Liver (tissue), 8 donors: ENCODE measurements at regions not wholly inside any gene's neighbourhood (a gene's known extent, or its start where the extent isn't known, plus 50 kb on each side); places are given as distances from the start of the nearest gene placed in this dataset.

Source experiments
- DNase-seq: peaks from one replicate; pipeline ENCODE4 v3.0.0-alpha.2; 2017; ENCODE audit warnings: low spot score
- H3K27ac ChIP-seq, 2 donors: one replicate each; pipeline ENCODE4 v1.7.0; 2013; ENCODE audit warnings: inconsistent platforms in 2 of 2, low read length in 2 of 2, control low read depth in 1 of 2, low read depth in 1 of 2, mild to moderate bottlenecking in 1 of 2
- H3K27me3 ChIP-seq, 4 donors: one replicate each; pipeline versions ENCODE4 v1.6.1 to v1.7.0; 2013; ENCODE audit warnings: low read length in 3 of 4, inconsistent platforms in 1 of 4, mild to moderate bottlenecking in 1 of 4, moderate library complexity in 1 of 4; ENCODE audit not compliant: control insufficient read depth in 4 of 4, insufficient read depth in 4 of 4
- H3K36me3 ChIP-seq, 4 donors: one replicate each; pipeline versions ENCODE4 v1.6.1 to v1.7.0; 2013; ENCODE audit warnings: low read length in 3 of 4, mild to moderate bottlenecking in 3 of 4, low read depth in 1 of 4, moderate library complexity in 1 of 4; ENCODE audit not compliant: control insufficient read depth in 4 of 4, insufficient read depth in 3 of 4
- H3K4me1 ChIP-seq, 4 donors: one replicate each; pipeline versions ENCODE4 v1.6.1 to v1.7.0; 2013; ENCODE audit warnings: low read length in 3 of 4, mild to moderate bottlenecking in 3 of 4, moderate library complexity in 1 of 4; ENCODE audit not compliant: control insufficient read depth in 4 of 4, insufficient read depth in 4 of 4
- H3K4me3 ChIP-seq, 3 donors: one replicate each; pipeline versions ENCODE4 v1.6.1 to v1.7.0; 2013; ENCODE audit warnings: low read length in 3 of 3, control low read depth in 1 of 3, low read depth in 1 of 3, mild to moderate bottlenecking in 1 of 3
- H3K9ac ChIP-seq, 2 donors: one replicate each; pipeline ENCODE4 v1.7.0; 2013; ENCODE audit warnings: low read length in 2 of 2, mild to moderate bottlenecking in 2 of 2, moderate library complexity in 2 of 2, control low read depth in 1 of 2, low read depth in 1 of 2
- H3K9me3 ChIP-seq, 4 donors: one replicate each; pipeline versions ENCODE4 v1.6.1 to v1.7.0; 2013; ENCODE audit warnings: low read length in 3 of 4; ENCODE audit not compliant: control insufficient read depth in 4 of 4
- EGR1 ChIP-seq, 2 donors: IDR thresholded peaks; 2 replicates each; pipeline ENCODE4 v1.6.1; 2016 to 2018; ENCODE audit warnings: antibody characterized with exemption in 2 of 2, low read depth in 2 of 2
- FOXA1 ChIP-seq: IDR thresholded peaks from 2 replicates; pipeline ENCODE4 v1.6.1; 2016; ENCODE audit warnings: antibody characterized with exemption
- FOXA2 ChIP-seq: IDR thresholded peaks from 2 replicates; pipeline ENCODE4 v1.6.1; 2016; ENCODE audit warnings: antibody characterized with exemption
- GABPA ChIP-seq, 2 donors: IDR thresholded peaks in 1 of 2; conservative IDR thresholded peaks in 1 of 2; 2 replicates each; pipeline ENCODE4 v1.6.1; 2016; ENCODE audit warnings: antibody characterized with exemption in 2 of 2, mild to moderate bottlenecking in 1 of 2, moderate library complexity in 1 of 2
- HNF4A ChIP-seq, 2 donors: conservative IDR thresholded peaks; 2 replicates each; pipeline ENCODE4 v1.6.1; 2016; ENCODE audit warnings: antibody characterized with exemption in 2 of 2, mild to moderate bottlenecking in 2 of 2
- HNF4G ChIP-seq: IDR thresholded peaks from 2 replicates; pipeline ENCODE4 v1.6.1; 2016; ENCODE audit warnings: antibody characterized with exemption
- JUND ChIP-seq, 2 donors: IDR thresholded peaks; 2 replicates each; pipeline ENCODE4 v1.6.1; 2016; ENCODE audit warnings: antibody characterized with exemption in 2 of 2
- MAX ChIP-seq: IDR thresholded peaks from 2 replicates; pipeline ENCODE4 v1.6.1; 2016; ENCODE audit warnings: antibody characterized with exemption
- NR2F2 ChIP-seq: IDR thresholded peaks from 2 replicates; pipeline ENCODE4 v1.6.1; 2016; ENCODE audit warnings: antibody characterized with exemption
- RAD21 ChIP-seq, 2 donors: IDR thresholded peaks; 2 replicates each; pipeline ENCODE4 v1.6.1; 2016; ENCODE audit warnings: antibody characterized with exemption in 2 of 2, mild to moderate bottlenecking in 2 of 2
- REST ChIP-seq: IDR thresholded peaks from 2 replicates; pipeline ENCODE4 v1.6.1; 2016; ENCODE audit warnings: antibody characterized with exemption, mild to moderate bottlenecking
- RXRA ChIP-seq, 2 donors: IDR thresholded peaks; 2 replicates each; pipeline ENCODE4 v1.6.1; 2017 to 2018; ENCODE audit warnings: antibody characterized with exemption in 2 of 2, mild to moderate bottlenecking in 1 of 2
- SP1 ChIP-seq: IDR thresholded peaks from 2 replicates; pipeline ENCODE4 v1.6.1; 2018; ENCODE audit warnings: antibody characterized with exemption, mild to moderate bottlenecking
- TAF1 ChIP-seq: conservative IDR thresholded peaks from 2 replicates; pipeline ENCODE4 v1.6.1; 2016; ENCODE audit warnings: antibody characterized with exemption, mild to moderate bottlenecking
- YY1 ChIP-seq: IDR thresholded peaks from 2 replicates; pipeline ENCODE4 v1.6.1; 2016; ENCODE audit warnings: antibody characterized with exemption, mild to moderate bottlenecking
- WGBS: extraction: QIAGEN DNeasy Blood & Tissue Kit; methylation state at CpG from one replicate; pipeline ENCODE4 v1.1.7; 2013; 5-methylcytosine and 5-hydroxymethylcytosine counted together
- TF ChIP-seq, protein P1 (sequence below): fragments of 150-350 bp; IDR thresholded peaks from 2 replicates; pipeline ENCODE4 v1.5.1; 2017; ENCODE audit warnings: improper control_type of control experiment, low read depth, low read length; ENCODE audit not compliant: missing input control
- TF ChIP-seq, protein P2 (sequence below): IDR thresholded peaks from 2 replicates; pipeline ENCODE4 v1.6.1; 2016; ENCODE audit warnings: antibody characterized with exemption
- TF ChIP-seq, protein P3 (sequence below): IDR thresholded peaks from 2 replicates; pipeline ENCODE4 v1.6.1; 2016; ENCODE audit warnings: antibody characterized with exemption
- donor health status: healthy.
- donor health status: healthy.
- donor health status: healthy.
- donor health status: healthy.
- donor health status: healthy.

DNA sequence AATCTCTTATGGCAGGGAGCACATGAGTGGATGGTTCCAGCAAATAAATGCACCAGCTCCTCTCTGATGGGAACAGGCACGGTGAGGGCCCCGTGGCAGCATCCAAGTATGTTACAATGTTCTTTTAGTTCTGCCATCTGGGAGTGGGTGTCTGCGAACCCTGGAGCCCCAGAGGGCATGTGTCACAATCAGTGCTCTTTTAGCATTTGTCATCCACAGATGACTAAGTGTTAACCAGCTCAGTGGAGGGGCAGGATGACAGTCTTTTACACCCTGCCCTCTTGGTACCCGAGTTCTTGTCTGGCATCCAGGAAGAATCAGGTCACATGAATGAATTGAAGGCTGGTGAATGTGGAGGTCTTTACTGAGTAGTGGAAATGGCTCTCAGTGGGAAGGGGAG is 560.4 kb upstream of the FLRT2 start:
- H3K9me3 ChIP-seq = no peaks in the 10 kb centered on the region
- DNase-seq = no peak
- H3K4me3 ChIP-seq = no peak overlapping the region
- H3K36me3 ChIP-seq = no peaks in the 10 kb centered on the region
- H3K27ac ChIP-seq = no peak overlapping the region
- no peak overlapping the region for H3K9ac ChIP-seq
- TF ChIP-seq YY1 = no peak
- TF ChIP-seq, protein P1, sequence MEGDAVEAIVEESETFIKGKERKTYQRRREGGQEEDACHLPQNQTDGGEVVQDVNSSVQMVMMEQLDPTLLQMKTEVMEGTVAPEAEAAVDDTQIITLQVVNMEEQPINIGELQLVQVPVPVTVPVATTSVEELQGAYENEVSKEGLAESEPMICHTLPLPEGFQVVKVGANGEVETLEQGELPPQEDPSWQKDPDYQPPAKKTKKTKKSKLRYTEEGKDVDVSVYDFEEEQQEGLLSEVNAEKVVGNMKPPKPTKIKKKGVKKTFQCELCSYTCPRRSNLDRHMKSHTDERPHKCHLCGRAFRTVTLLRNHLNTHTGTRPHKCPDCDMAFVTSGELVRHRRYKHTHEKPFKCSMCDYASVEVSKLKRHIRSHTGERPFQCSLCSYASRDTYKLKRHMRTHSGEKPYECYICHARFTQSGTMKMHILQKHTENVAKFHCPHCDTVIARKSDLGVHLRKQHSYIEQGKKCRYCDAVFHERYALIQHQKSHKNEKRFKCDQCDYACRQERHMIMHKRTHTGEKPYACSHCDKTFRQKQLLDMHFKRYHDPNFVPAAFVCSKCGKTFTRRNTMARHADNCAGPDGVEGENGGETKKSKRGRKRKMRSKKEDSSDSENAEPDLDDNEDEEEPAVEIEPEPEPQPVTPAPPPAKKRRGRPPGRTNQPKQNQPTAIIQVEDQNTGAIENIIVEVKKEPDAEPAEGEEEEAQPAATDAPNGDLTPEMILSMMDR = no peak
- TF ChIP-seq HNF4G = no peak
- TF ChIP-seq REST = no peak
- no peak for TF ChIP-seq RXRA (IDR thresholded peaks at IDR 0.05)
- TF ChIP-seq NR2F2 = no peak
- TF ChIP-seq, protein P2, sequence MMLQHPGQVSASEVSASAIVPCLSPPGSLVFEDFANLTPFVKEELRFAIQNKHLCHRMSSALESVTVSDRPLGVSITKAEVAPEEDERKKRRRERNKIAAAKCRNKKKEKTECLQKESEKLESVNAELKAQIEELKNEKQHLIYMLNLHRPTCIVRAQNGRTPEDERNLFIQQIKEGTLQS = no peak
- no peak for TF ChIP-seq JUND (IDR thresholded peaks at IDR 0.05)
- TF ChIP-seq TAF1 = no peak
- no peak for TF ChIP-seq HNF4A (conservative IDR thresholded peaks at IDR 0.05)
- TF ChIP-seq EGR1 (IDR thresholded peaks at IDR 0.05; ENCODE audit: low read depth in 2 of 2) = no peak
- TF ChIP-seq GABPA (IDR thresholded peaks at IDR 0.05 in 1 of 2, conservative IDR thresholded peaks at IDR 0.05 in 1 of 2) = no peak
- TF ChIP-seq RAD21 (IDR thresholded peaks at IDR 0.05) = no peak
- TF ChIP-seq SP1 = no peak
- TF ChIP-seq, protein P3, sequence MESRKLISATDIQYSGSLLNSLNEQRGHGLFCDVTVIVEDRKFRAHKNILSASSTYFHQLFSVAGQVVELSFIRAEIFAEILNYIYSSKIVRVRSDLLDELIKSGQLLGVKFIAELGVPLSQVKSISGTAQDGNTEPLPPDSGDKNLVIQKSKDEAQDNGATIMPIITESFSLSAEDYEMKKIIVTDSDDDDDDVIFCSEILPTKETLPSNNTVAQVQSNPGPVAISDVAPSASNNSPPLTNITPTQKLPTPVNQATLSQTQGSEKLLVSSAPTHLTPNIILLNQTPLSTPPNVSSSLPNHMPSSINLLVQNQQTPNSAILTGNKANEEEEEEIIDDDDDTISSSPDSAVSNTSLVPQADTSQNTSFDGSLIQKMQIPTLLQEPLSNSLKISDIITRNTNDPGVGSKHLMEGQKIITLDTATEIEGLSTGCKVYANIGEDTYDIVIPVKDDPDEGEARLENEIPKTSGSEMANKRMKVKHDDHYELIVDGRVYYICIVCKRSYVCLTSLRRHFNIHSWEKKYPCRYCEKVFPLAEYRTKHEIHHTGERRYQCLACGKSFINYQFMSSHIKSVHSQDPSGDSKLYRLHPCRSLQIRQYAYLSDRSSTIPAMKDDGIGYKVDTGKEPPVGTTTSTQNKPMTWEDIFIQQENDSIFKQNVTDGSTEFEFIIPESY = no peak
- TF ChIP-seq FOXA1 = no peak
- TF ChIP-seq FOXA2 = no peak
- TF ChIP-seq MAX = no peak
- no peaks in the 10 kb centered on the region for H3K27me3 ChIP-seq
- WGBS = 79% methylated on average over 4 of the region's 4 CpGs
- no peaks in the 10 kb centered on the region for H3K4me1 ChIP-seq
